GM20431 (cell line): ENCODE measurements at regions not wholly inside any gene's neighbourhood (a gene's known extent, or its start where the extent isn't known, plus 50 kb on each side); places are given as distances from the start of the nearest gene placed in this dataset.

Experiments used
- in situ Hi-C: fragments of 300-500 bp; cut with MseI, MboI; formaldehyde crosslinking; loops from one replicate; pipeline ENCODE4 v1.15.0; 2020; ENCODE audit warnings: low sequenced_read_pairs; ENCODE audit not compliant: unreplicated experiment

DNA sequence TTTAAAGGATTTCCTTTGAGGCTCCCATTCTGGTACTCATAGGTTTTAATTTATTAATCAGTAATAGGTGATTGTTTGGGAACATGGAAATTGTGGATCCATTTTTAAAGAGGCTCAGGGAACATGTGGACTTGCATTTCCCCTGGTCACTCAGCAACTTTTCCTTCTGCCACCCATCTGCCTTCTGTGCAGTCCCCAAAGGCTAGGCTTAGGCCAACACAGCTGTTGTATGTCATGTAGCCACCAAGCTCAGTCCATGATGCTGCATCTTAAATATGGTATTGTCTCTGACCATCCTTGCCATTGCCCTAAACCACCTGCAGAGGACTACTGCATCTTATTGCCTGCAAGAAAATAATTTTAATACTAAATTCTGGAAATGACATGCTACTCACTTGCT lies 416.7 kb upstream of the SEMA6D start:
- in situ Hi-C loops: no loop called here

DNA sequence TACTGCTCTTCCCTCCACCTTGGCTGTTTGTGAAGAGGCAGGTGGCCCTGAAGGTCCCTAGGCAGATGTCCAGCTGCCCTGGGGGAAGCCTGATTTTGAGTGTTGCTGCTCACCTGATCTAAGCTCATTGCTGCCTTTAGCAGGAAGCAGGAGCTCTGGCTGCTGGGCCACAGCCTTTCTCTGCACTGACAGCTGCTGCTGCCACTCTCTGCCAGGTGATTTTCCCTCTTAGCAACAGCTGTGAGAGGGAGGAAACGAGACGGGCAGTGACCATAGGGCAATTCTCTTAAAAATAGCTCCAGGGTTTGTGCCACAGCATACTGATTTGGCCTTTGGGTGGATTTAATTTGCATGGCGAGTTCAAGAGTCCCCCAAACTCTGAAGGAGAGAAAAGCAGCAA lies 415.8 kb upstream of the SEMA6D start:
- in situ Hi-C loops: no loop called here

DNA sequence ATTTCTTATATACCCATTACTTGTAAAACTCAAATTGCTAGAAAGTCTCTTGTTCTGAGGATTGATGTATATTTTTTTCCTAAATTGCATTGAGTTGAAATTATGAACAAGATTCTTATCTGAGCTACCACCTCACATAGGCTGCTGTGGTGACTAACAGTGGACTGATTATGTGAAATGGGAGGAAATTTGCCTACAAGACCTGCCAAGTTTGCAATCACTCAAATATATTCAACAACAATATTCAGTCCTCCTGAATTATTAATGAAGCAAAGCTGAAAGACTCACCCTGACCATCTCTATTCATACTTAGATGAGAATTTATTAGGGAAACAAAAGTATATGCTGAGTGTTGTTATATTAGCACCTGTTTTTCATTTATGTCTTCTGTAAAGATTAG lies 412.6 kb upstream of the SEMA6D start:
- in situ Hi-C loops: no loop called here

DNA sequence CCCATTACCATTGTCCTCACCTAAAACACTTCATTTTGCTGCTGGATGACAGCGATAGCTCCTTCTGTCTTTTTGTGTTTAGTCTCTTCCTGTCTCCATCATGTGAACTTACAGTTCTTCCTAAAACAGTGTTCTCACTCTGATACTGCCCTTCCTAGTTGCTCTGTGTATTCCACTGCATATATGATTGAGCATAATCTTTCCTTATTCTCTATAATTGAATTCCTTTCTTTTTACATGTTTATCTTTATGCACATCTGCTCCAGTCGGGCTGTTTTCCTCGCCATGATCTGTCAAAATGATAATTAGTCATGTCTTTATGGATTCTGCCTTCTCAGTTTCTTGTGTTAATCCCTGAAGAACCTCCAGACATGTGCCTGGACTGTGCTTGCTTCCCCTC lies 405.1 kb upstream of the SEMA6D start:
- in situ Hi-C loops: no loop called here

DNA sequence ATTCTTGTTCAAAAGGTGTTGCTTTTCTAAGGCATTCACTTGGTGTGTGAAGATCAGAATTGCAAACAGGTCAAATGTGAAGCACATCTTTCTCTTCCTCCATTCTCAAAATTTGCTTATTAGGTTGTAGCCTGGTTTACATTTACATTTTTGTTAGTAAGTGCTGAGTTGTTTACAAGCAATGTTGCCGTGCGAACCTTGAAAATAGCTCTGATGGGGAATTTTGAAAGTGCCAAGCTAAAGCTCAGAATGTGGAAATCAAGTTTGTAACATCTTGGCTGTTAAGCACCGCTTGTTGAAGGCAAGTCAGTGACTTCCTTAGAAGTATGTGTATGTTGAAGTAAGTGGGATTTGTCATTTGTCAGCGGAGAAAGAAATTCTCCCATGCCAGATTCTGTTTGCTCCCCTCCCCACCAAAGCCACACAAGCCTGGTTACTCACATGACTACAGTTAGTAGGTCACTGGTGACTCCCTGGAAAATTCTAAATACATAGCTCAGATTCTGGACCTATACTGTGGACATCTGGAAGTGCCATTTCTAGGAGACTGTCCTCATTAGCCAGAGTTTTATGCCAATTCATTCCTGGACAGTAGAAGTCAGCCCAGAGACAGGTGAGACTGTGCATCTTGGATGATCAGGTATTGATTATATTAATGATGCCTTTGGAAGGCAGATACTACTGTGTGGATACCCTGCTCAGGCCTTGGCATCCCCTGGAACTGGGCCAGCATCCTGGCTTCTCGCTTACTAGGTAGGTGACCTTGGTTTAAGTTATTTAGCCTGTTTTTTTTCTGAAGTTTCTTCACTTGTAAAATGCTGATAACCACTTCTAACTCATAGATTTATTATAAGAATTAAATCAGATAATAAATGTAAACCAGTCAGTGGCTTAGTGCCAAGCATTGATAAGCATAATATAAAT lies 390.6 kb upstream of the SEMA6D start:
- in situ Hi-C loops: no loop called here

DNA sequence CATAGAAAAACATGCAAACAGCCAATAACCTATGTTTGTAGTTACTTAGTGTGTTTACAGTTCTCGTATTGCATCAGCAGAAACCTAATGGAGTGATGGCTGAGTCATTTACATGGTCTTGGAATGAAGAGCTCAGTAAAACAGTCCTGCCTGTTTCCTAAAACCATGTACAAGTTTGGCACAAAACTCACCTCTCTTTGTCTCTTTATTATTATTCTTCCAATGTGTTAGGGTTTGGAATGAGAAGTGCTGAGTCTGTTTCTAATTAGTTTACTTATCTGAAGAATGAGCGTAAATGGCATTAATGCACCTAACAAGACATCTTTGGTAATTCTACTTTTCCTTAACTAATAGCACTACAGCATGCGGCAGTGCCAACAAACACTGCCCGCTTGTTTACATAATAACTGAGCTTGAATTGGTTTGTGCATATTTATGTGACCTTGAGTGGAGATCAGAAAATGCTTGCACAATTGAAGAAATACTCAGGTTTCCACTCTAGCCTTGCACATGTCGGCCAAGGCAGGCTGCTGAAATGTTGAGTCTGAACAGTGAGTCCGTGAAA lies 385.4 kb upstream of the SEMA6D start:
- in situ Hi-C loops: no loop called here

DNA sequence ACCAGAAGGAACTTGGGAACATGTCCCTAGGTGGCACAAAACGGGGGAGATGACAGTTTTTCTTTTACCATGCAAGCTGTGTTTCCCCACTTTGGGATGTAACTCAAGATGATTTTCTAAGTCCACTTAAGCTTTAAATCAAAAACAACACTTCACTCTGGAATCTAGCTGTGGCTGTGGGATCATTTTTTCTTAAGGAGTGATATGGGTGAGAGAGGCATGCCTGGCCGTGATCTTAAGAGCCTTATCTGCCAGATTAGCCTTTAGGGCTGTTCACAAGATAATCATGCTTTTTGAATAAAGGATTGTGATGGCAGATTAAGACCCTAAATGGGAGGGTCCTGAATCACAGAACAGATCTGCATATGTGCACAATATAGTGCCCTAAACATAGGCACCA lies 384.8 kb upstream of the SEMA6D start:
- in situ Hi-C loops: no loop called here

DNA sequence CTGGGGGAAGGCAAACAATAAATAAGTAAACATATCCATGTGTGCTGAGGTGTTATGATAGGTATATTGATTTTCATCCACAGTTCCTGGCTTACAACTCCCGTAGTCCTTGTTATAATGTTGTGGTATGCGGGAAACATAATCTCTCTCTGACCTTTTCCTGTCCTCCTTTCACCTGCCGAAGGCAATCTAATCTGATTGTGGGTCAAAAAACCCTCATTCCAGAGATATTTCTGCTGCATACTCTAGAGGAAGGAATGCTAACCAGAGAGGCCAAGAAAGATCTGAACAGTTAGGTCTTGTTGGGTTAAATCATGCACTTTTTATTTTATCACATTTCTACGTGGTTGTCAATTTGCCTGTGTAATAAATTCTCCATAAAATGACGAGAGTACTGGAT lies 383.6 kb upstream of the SEMA6D start:
- in situ Hi-C loops: no loop called here

DNA sequence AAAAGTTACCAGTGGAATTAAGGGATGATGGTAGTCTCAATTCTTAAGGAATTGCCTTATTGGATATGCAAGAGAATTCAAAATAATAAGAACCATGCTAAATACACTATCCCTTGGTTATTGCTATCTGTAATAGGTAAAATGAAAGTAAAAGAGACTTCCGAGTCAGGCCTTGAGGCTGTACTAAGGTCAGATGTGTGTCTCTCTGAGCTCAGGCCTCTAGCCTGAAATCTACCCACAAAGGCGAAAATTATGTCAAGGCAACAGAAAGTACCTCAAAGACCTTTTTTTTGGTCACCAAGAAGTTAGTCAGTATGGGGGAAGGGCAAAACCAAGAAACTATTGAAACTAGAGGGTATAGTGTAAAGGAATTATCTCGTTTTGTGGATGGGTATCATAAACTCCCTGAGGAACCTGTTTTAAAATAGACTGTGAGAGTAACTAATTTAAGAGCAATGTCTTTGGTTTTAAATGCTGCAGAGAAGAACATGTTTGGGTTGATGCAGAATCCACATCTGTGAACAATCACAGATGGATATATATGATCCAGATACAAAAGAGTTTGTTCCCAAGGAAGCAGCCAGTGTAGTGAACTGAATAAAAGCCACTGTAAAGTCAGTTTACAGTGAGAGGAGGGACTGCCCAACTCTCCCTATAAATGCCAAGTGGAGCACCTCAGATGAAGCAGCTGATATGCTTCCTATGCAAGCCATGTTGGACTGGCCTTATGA lies 382.3 kb upstream of the SEMA6D start:
- in situ Hi-C loops: no loop called here

DNA sequence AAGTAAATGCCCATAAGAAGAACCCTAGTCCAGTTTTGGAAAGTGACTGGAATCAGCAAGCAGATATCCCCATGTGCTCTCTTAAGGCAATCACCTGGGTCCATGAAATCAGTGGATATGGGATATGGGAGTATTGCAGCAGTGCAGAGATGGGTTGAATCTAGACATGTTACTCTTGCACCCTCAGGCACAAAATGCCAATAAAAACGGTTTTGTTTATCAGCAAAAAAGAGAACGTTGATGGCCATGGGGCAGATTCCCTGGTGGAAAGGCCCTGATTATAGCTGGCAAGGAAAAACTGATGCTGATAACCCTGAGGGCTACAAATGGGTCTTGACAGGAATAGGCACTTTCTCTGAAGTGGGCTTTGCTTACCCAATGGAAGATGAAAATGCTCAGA lies 380.2 kb upstream of the SEMA6D start:
- in situ Hi-C loops: no loop called here

DNA sequence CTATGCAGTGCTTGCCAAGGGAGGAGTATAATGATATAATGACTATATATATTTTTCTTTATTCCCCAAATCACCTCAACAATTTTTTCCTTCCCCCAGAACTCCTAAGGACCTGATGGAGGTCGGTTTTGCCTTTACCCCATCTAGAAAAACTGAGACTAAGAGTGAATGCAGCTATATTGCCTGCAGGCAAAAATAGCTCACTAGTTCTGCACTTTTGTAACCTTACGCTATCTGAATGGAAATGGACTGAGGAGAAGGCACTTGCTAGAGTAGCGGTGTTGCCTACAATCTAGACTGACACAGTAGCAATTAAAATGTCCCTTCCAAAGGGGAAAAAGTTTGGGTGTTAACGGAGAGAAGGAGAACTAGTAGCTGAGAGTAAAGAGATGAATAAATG lies 379.5 kb upstream of the SEMA6D start:
- in situ Hi-C loops: no loop called here

DNA sequence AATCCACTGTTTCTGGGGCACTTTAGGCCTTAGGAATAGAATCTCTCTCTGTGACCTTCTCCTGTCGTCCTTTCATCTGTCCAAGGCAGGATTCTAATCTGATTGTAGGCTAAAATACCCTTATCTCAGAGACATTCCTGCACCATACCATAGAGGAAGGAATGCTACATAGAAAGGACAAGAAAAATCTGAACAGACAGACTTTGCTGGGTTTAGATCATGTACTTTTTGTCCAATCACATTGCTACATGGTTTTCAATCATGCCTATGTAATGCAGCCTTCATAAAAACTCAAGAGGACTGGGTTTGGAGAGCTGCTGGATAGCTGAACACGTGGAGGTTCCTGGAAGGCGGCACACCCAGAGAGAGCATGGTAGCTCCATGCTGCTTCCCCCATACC lies 378.5 kb upstream of the SEMA6D start:
- in situ Hi-C loops: no loop called here

DNA sequence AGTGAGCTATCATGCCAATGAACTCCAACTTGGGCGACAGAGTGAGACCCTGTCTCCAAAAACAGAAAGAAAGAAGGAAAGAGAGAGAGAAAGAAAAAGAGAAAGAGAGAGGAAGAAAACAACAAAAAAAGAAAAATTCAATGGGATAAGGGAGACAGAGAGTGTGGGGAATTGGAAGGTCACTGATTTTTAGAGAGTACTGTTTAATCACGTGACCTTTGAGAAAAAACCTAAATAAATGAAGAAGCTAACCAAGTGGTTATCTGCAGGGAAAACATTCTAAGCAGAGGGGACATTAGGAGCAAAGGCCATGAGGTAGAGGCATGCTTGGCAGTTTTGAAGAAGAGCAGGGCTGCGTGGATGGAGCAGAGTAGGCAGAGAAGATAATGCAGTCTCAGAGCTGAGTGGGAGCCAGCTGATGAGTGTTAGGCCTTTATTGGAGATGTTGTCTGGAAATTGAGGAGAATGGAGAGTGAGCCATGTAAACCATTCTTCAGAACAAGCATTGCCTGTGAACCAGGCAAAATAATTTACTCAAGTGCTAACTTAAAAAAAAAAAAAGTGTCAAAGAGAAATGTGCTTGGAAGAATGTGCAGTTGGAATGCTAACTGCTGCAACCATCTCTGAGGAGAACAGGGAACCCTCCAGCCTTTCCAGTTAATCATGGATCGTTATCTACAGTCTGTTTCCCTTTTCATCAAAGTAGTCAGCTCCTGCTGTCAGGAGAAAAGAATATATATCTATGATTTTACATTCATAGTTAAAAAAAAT lies 377.3 kb upstream of the SEMA6D start:
- in situ Hi-C loops: no loop called here

DNA sequence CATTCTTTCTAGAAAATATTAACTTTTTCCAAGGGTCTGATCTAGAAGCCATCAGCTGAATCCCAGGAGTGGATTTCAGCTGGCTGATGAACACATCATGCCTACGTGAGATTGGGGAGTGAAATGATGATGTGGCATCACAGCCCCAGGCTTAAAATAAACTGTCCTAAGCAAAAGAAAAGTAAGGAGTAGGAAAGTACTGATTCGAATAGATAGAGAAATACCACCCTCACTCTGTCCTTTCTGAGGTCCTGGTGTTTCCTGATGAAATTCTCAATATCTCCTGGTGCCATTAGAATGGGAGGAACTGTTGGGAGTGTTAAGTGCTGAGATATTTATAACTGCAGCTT lies 376.8 kb upstream of the SEMA6D start:
- in situ Hi-C loops: no loop called here

DNA sequence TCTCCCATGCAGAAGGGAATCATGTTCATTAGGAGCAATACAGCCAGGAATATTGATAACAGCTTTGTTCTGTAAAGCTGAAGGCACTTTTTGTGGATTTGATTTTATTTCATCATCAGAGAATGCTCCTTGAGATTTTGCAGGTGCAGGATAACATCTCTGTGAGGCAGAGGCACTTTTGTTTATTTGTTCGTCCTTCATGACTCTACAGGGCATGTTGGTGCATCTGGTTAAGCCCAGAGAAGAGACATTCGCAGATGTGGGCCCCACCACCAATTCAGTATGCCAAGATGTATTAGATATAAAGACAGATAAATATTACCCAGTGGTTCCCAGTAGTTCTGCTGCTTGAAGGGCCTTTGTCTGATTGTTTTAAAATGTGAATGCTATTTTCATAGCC lies 368.1 kb upstream of the SEMA6D start:
- in situ Hi-C loops: no loop called here

DNA sequence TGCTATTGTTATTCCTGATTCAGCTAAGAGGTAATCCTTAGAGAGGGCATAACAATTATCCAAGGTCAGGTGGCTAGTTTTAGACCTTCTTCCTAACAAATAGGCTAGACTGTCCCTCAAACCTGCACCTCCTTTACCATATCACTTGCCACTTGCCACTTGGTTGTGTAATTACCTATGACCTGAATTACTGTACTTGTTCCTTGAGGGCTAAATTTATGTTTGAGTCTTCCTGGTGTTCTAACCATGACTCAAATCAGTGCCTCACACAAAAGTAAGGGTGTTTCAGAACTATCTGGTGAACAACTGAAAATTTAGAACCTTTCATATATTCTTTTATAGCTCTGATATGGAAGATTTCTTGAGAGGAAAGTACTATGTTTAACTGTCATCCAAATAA lies 365.8 kb upstream of the SEMA6D start:
- in situ Hi-C loops: no loop called here

DNA sequence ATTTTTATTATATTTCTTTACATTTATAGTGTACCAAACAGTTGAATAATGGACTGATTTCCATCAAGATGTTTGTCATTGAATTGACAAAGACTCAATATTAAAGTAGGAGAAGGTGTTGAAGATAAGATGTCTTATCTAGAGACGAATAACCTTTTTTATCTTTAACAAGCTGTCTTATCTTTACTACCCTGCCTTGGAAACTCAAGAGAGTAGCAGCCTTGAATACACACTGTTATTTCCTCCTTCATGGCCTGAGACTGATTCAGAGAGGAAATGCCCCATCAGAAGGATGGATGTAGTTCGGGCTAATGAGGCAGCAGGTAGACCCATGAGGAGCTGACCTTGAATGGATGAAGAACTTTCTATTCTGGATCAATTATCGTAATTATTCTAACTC lies 365.1 kb upstream of the SEMA6D start:
- in situ Hi-C loops: no loop called here

DNA sequence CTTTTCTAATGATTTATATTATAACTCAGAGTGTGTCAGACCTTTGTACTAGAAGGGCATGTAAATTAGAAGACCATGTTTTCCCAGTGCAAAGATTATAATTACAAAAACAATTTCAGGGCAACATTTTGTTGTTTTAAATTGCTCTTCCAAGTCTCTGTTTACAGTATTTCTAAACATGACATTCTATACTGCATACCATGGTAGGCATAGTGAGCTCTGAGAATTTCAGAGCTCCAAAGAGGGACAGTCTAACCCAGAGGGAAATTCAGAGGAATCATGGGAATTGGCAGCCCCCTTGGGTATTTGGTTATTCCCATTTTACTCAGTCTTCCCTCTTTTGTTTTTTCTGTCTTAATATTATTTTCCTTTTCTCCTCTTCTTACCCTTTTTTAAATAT lies 361.5 kb upstream of the SEMA6D start:
- in situ Hi-C loops: no loop called here

DNA sequence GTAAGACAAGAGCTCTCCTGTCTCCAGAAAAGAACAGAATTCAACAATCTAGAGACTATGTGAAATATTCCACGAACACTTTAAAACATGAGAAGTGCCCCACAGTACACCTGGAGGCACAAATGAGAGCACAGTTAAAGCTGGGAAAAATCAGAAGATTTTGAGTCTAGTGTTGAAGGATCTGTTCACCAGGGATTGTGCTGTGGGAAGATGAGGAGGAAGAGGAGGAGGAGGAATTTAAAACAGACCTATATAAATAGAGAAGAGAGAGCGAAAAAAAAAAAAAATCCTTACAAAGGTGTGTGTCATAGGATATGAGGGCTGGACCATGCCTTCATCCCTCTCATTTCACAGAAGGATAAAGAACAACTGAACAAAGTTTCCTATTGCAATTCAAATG lies 361.0 kb upstream of the SEMA6D start:
- in situ Hi-C loops: no loop called here

DNA sequence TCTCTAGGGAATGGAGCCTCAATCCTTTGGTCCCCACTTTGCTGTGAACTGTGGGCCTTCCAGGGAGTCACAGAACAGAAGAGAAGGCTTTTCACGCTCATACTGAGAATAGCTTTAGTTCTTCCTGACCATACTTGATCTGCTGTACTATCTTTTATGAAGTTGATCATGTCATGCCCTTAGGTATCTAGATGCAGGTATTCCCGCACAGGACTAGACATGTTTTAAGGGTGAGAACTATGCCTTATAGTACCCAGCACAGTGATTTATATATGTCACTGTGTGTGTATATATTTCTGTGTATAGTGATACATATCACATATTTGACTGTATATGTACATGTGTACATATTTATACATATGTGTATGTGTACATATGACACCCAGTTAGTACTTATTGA lies 358.4 kb upstream of the SEMA6D start:
- in situ Hi-C loops: no loop called here

DNA sequence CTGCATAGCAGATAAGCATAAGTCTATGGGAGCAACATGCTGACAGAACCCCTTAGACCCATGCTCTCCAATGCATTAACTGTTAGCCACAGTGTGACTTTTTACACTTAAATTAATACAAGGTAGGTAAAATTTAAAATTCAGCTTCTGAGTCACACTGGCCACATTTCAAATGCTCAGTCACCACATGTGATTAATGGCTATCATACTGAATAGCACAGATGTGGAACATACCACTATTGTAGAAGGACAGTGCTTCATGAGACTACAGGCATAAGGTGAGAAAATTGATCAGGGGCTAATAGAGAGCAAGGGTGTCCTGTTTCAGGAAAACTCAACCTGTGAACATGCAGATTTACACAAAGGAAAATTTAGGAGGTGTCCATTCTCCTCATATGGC lies 357.0 kb upstream of the SEMA6D start:
- in situ Hi-C loops: no loop called here
